Activated CD4-positive, alpha-beta T cell treated with anti-CD3 and anti-CD28 coated beads, Interleukin-2, amount 10 ng/mL, durations not matched to agents 7 days and 5 days (primary cell): ENCODE measurements at regions not wholly inside any gene's neighbourhood (a gene's known extent, or its start where the extent isn't known, plus 50 kb on each side); places are given as distances from the start of the nearest gene placed in this dataset.

Experiments used
- CTCF ChIA-PET: fragments of 350-600 bp; sonication (Branson Sonifier 250); formaldehyde crosslinking; loops from one replicate; lab custom pipeline; 2021; ENCODE audit warnings: antibody characterized with exemption; lab: Charles Lee
- POLR2A ChIA-PET: fragments of 350-600 bp; sonication (Branson Sonifier 250); formaldehyde crosslinking; loops from one replicate; lab custom pipeline; 2021; ENCODE audit warnings: antibody characterized with exemption; lab: Charles Lee
- DNase-seq: peaks from one replicate; pipeline ENCODE4 v3.0.0-alpha.2; 2020
- H3K27ac Mint-ChIP-seq: one replicate; pipeline ENCODE4 v1.8.0; 2021; ENCODE audit warnings: mild to moderate bottlenecking, moderate library complexity, mixed read lengths
- H3K27me3 Mint-ChIP-seq: one replicate; pipeline ENCODE4 v1.8.0; 2021; ENCODE audit warnings: mixed read lengths
- H3K36me3 Mint-ChIP-seq: one replicate; pipeline ENCODE4 v1.8.0; 2021; ENCODE audit warnings: low read depth, mixed read lengths
- H3K4me1 Mint-ChIP-seq: one replicate; pipeline ENCODE4 v1.8.0; 2021; ENCODE audit warnings: mixed read lengths
- H3K4me3 Mint-ChIP-seq: one replicate; pipeline ENCODE4 v1.8.0; 2021; ENCODE audit warnings: mild to moderate bottlenecking, moderate library complexity, mixed read lengths
- H3K9me3 Mint-ChIP-seq: one replicate; pipeline ENCODE4 v1.8.0; 2021; ENCODE audit warnings: mixed read lengths

GRCh38 chr2:8028981-8029380 lies 652.9 kb upstream of the ID2 start:
- no peak for DNase-seq
- Mint-ChIP-seq H3K4me3 (no peak overlapping the region), H3K27me3 (no peaks in the 10 kb centered on the region), H3K27ac (no peak overlapping the region), H3K36me3 (no peaks in the 10 kb centered on the region), H3K4me1 (no peaks in the 10 kb centered on the region), H3K9me3 (peaks cover 2% of the 10 kb centered on the region)
- ChIA-PET POLR2A (no interaction called here), CTCF (interaction anchor here (1.5 kb wide), 1 partner anchor 20 kb away, joined by 3 read pairs; no protein-coding TSS in a partner anchor)

- no peaks in the 10 kb centered on the region for H3K9me3 Mint-ChIP-seq
- no peak overlapping the region for H3K4me3 Mint-ChIP-seq
- POLR2A ChIA-PET, result interaction anchor here (0.6 kb wide), 1 partner anchor 600 kb away, joined by 3 read pairs; no protein-coding TSS in a partner anchor
- CTCF ChIA-PET, result interaction anchor here (1.1 kb wide), 1 partner anchor 9 kb away, joined by 3 read pairs; no protein-coding TSS in a partner anchor
- H3K36me3 Mint-ChIP-seq, result no peaks in the 10 kb centered on the region
- H3K27me3 Mint-ChIP-seq, result no peaks in the 10 kb centered on the region
- H3K4me1 Mint-ChIP-seq, result no peaks in the 10 kb centered on the region
- no peak for DNase-seq
- no peak overlapping the region for H3K27ac Mint-ChIP-seq
Observed at GRCh38 chr2:8030573-8031303, 651.1 kb upstream of the ID2 start.

- Mint-ChIP-seq H3K36me3 (no peaks in the 10 kb centered on the region), H3K9me3 (no peaks in the 10 kb centered on the region), H3K27ac (no peak overlapping the region), H3K4me1 (no peaks in the 10 kb centered on the region), H3K27me3 (no peaks in the 10 kb centered on the region), H3K4me3 (no peak overlapping the region)
- ChIA-PET POLR2A (no interaction called here), CTCF (no interaction called here)
- no peak for DNase-seq
Observed at GRCh38 chr2:8031370-8031769, 650.5 kb upstream of the ID2 start.

GRCh38 chr2:8033546-8034096 lies 648.2 kb upstream of the ID2 start:
- no peaks in the 10 kb centered on the region for H3K27me3 Mint-ChIP-seq
- POLR2A ChIA-PET, result no interaction called here
- H3K9me3 Mint-ChIP-seq, result no peaks in the 10 kb centered on the region
- CTCF ChIA-PET, result interaction anchor here (1.3 to 1.5 kb wide), 2 partner anchors 13 to 15 kb away, joined by 3 to 4 read pairs; no protein-coding TSS in a partner anchor
- H3K27ac Mint-ChIP-seq, result no peak overlapping the region
- no peaks in the 10 kb centered on the region for H3K36me3 Mint-ChIP-seq
- H3K4me3 Mint-ChIP-seq, result no peak overlapping the region
- no peak for DNase-seq
- H3K4me1 Mint-ChIP-seq, result no peaks in the 10 kb centered on the region

GRCh38 chr2:8036366-8036765 lies 645.5 kb upstream of the ID2 start:
- no peak for DNase-seq
- H3K27me3 Mint-ChIP-seq, result no peaks in the 10 kb centered on the region
- ChIA-PET CTCF (interaction anchor here (1.1 kb wide), 1 partner anchor 13 kb away, joined by 3 read pairs; no protein-coding TSS in a partner anchor), POLR2A (no interaction called here)
- no peak overlapping the region for H3K4me3 Mint-ChIP-seq
- H3K4me1 Mint-ChIP-seq, result no peaks in the 10 kb centered on the region
- H3K9me3 Mint-ChIP-seq, result no peaks in the 10 kb centered on the region
- no peak overlapping the region for H3K27ac Mint-ChIP-seq
- H3K36me3 Mint-ChIP-seq, result no peaks in the 10 kb centered on the region

GRCh38 chr2:8039732-8040131 lies 642.1 kb upstream of the ID2 start:
- Mint-ChIP-seq H3K9me3 (peaks cover 9% of the 10 kb centered on the region), H3K27me3 (no peaks in the 10 kb centered on the region), H3K4me1 (no peaks in the 10 kb centered on the region), H3K27ac (no peak overlapping the region), H3K4me3 (no peak overlapping the region), H3K36me3 (no peaks in the 10 kb centered on the region)
- ChIA-PET POLR2A (no interaction called here), CTCF (interaction anchor here (1.0 to 1.2 kb wide), 2 partner anchors 9 to 11 kb away, joined by 3 read pairs; no protein-coding TSS in a partner anchor)
- DNase-seq, result no peak

- Mint-ChIP-seq H3K4me3 (no peak overlapping the region), H3K36me3 (no peaks in the 10 kb centered on the region), H3K27ac (no peak overlapping the region), H3K9me3 (peaks cover 10% of the 10 kb centered on the region), H3K4me1 (no peaks in the 10 kb centered on the region), H3K27me3 (no peaks in the 10 kb centered on the region)
- ChIA-PET POLR2A (no interaction called here), CTCF (no interaction called here)
- no peak for DNase-seq
Observed at GRCh38 chr2:8043295-8043694, 638.6 kb upstream of the ID2 start.

GRCh38 chr2:8044046-8044594 lies 637.7 kb upstream of the ID2 start:
- no peak for DNase-seq
- ChIA-PET POLR2A (interaction anchor here (0.7 kb wide), 1 partner anchor 139 kb away, joined by 3 read pairs; no protein-coding TSS in a partner anchor), CTCF (no interaction called here)
- no peak overlapping the region for H3K4me3 Mint-ChIP-seq
- no peaks in the 10 kb centered on the region for H3K36me3 Mint-ChIP-seq
- no peaks in the 10 kb centered on the region for H3K27me3 Mint-ChIP-seq
- H3K9me3 Mint-ChIP-seq, result peaks cover 12% of the 10 kb centered on the region
- peaks cover 1% of the 10 kb centered on the region for H3K4me1 Mint-ChIP-seq
- H3K27ac Mint-ChIP-seq, result no peak overlapping the region

- Mint-ChIP-seq H3K4me1 (peaks cover 8% of the 10 kb centered on the region), H3K9me3 (peaks cover 12% of the 10 kb centered on the region), H3K27ac (no peak overlapping the region), H3K36me3 (peaks cover 1% of the 10 kb centered on the region), H3K27me3 (no peaks in the 10 kb centered on the region), H3K4me3 (no peak overlapping the region)
- DNase-seq, result no peak
- ChIA-PET POLR2A (no interaction called here), CTCF (no interaction called here)
Observed at GRCh38 chr2:8045081-8045614, 636.7 kb upstream of the ID2 start.

- H3K9me3 Mint-ChIP-seq, result peaks cover 11% of the 10 kb centered on the region
- ChIA-PET CTCF (no interaction called here), POLR2A (no interaction called here)
- no peak overlapping the region for H3K27ac Mint-ChIP-seq
- peaks cover 1% of the 10 kb centered on the region for H3K36me3 Mint-ChIP-seq
- no peak for DNase-seq
- no peaks in the 10 kb centered on the region for H3K27me3 Mint-ChIP-seq
- H3K4me1 Mint-ChIP-seq, result peaks cover 16% of the 10 kb centered on the region
- H3K4me3 Mint-ChIP-seq, result no peak overlapping the region
Observed at GRCh38 chr2:8046849-8047248, 635.0 kb upstream of the ID2 start.

- POLR2A ChIA-PET, result no interaction called here
- H3K9me3 Mint-ChIP-seq, result peaks cover 6% of the 10 kb centered on the region
- H3K4me3 Mint-ChIP-seq, result no peak overlapping the region
- peaks cover 16% of the 10 kb centered on the region for H3K4me1 Mint-ChIP-seq
- DNase-seq, result no peak
- H3K27ac Mint-ChIP-seq, result no peak overlapping the region
- no peaks in the 10 kb centered on the region for H3K27me3 Mint-ChIP-seq
- CTCF ChIA-PET, result interaction anchor here (0.6 to 1.5 kb wide), 3 partner anchors 15 to 20 kb away, joined by 3 to 8 read pairs (median 5); no protein-coding TSS in a partner anchor
- H3K36me3 Mint-ChIP-seq, result peaks cover 1% of the 10 kb centered on the region
Observed at GRCh38 chr2:8049176-8049575, 632.7 kb upstream of the ID2 start.

- Mint-ChIP-seq H3K27me3 (no peaks in the 10 kb centered on the region), H3K4me3 (no peak overlapping the region), H3K36me3 (peaks cover 1% of the 10 kb centered on the region), H3K4me1 (peaks cover 16% of the 10 kb centered on the region), H3K9me3 (peaks cover 6% of the 10 kb centered on the region), H3K27ac (peak overlapping the region; percentile 61)
- DNase-seq, result peak; percentile 34
- CTCF ChIA-PET, result interaction anchor here (0.9 to 1.5 kb wide), 2 partner anchors 11 to 16 kb away, joined by 3 to 8 read pairs; no protein-coding TSS in a partner anchor
- POLR2A ChIA-PET, result interaction anchor here (0.6 kb wide), 1 partner anchor 11 kb away, joined by 3 read pairs; no protein-coding TSS in a partner anchor
Observed at GRCh38 chr2:8049851-8050571, 631.8 kb upstream of the ID2 start.
